Stimulated activated naive CD8-positive, alpha-beta T cell treated with anti-CD3 and anti-CD28 coated beads, Interleukin-15, amount 100 ng/mL, for 72 hours (primary cell): ENCODE measurements at regions not wholly inside any gene's neighbourhood (a gene's known extent, or its start where the extent isn't known, plus 50 kb on each side); places are given as distances from the start of the nearest gene placed in this dataset.
A peak's percentile ranks its signal among the peaks of the same experiment; 100 is the strongest.

Experiments used
- ATAC-seq: fragments of 150-1000 bp; cut with Tn5 transposase; 2 replicates; pipeline ENCODE4 v1.10.0; 2021; ENCODE audit warnings: mild to moderate bottlenecking, moderate library complexity
- DNase-seq, 2 donors: peaks; one replicate each; pipeline ENCODE4 v3.0.0; 2021 to 2022
- H3K27ac Mint-ChIP-seq, 2 donors: one replicate each; pipeline ENCODE4 v1.8.0; 2022; ENCODE audit warnings: mild to moderate bottlenecking in 2 of 2, mixed read lengths in 2 of 2, moderate library complexity in 2 of 2
- H3K27me3 Mint-ChIP-seq: one replicate; pipeline ENCODE4 v1.8.0; 2022; ENCODE audit warnings: mixed read lengths
- H3K4me1 Mint-ChIP-seq: one replicate; pipeline ENCODE4 v1.8.0; 2022; ENCODE audit warnings: mild to moderate bottlenecking, mixed read lengths
- H3K4me3 Mint-ChIP-seq, 2 donors: one replicate each; pipeline ENCODE4 v1.8.0; 2022; ENCODE audit warnings: mild to moderate bottlenecking in 2 of 2, mixed read lengths in 2 of 2, moderate library complexity in 1 of 2
- H3K9me3 Mint-ChIP-seq, 2 donors: one replicate each; pipeline ENCODE4 v1.8.0; 2022; ENCODE audit warnings: mixed read lengths in 2 of 2

DNA sequence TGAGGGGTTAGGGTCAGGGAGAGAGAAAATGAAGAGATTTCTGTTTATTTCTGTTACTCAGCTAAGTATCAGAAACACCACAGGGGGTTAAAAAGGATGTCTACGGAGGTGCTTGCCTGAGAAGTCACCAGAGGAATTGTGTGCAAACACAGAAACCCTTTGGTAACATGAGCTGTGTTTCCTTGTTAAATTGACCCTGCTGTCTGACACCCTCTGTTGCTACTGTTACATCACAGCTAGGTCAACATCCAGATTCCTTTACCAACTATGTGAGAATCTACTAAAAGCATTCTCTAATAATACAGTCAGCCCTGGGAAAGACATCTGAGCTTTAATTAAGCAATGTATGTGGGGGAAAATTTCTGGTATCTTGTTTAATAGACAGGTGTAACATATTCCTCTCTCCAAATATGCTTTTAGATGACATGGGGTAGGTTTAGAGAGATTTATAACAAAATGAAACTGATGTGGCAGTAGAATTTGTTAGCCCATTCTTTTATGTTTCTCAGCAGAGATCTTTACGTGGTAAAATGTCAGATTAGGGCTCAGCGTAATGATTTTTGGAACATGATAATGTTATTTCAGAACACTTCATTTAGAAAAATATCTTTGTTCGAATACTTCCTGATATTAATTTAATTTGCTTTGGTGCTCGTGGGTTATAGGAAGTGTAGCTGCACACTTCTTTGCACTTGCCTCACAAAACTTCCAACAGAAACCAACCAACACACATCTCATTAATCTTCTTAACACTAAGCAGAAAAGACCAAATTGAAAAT, 168.0 kb upstream of the AHR start:
- Mint-ChIP-seq H3K4me3 (peak overlapping the region in 1 of 2 donors; percentile 30), H3K9me3 (no peaks in the 10 kb centered on the region), H3K27ac (no peak overlapping the region), H3K4me1 (peaks cover 49% of the 10 kb centered on the region), H3K27me3 (no peaks in the 10 kb centered on the region)
- no peak for ATAC-seq
- DNase-seq: no peak

DNA sequence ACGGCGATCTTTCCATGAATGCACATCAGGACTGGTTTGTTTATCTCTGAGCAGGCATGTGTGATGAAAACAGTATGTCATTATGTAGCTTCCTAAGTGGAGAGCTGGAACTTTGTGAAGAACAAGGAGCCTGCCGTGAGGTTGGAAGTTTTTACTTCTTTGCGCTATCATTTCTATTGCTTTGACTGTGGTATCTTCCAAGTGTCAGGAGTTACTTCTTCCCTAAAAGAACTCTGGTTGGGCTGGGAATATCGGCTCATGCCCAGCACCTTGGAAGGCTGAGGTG, 167.4 kb upstream of the AHR start:
- H3K9me3 Mint-ChIP-seq: no peaks in the 10 kb centered on the region
- no peak overlapping the region for H3K27ac Mint-ChIP-seq
- no peak for DNase-seq
- no peaks in the 10 kb centered on the region for H3K27me3 Mint-ChIP-seq
- H3K4me3 Mint-ChIP-seq: no peak overlapping the region
- H3K4me1 Mint-ChIP-seq: peaks cover 52% of the 10 kb centered on the region
- no peak for ATAC-seq

GRCh38 chr7:17131983-17132655, 166.3 kb upstream of the AHR start:
- Mint-ChIP-seq H3K27ac (no peak overlapping the region), H3K4me1 (peaks cover 45% of the 10 kb centered on the region), H3K27me3 (no peaks in the 10 kb centered on the region), H3K4me3 (no peak overlapping the region), H3K9me3 (no peaks in the 10 kb centered on the region)
- DNase-seq (no peak), ATAC-seq (no peak)

DNA sequence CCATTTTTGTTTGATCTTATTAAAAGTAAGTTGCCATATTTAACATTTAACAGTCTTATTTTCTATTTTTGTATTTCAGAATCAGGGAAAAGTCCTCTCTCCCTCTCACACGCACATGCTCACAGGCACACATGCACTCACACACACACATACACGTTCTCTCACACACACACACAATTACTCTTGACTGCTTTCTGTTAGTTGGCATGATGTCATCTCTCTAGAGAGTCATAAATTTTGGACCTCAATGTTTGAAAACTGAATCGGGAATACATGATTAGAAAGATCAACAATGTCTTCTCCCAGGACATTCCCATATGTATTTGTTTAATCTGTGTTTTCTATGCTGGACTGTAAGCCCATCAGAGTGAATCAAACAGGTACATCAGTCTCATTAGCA, 165.7 kb upstream of the AHR start:
- no peak for ATAC-seq
- Mint-ChIP-seq H3K9me3 (no peaks in the 10 kb centered on the region), H3K27ac (no peak overlapping the region), H3K4me1 (peaks cover 44% of the 10 kb centered on the region), H3K27me3 (no peaks in the 10 kb centered on the region), H3K4me3 (no peak overlapping the region)
- DNase-seq: no peak

DNA sequence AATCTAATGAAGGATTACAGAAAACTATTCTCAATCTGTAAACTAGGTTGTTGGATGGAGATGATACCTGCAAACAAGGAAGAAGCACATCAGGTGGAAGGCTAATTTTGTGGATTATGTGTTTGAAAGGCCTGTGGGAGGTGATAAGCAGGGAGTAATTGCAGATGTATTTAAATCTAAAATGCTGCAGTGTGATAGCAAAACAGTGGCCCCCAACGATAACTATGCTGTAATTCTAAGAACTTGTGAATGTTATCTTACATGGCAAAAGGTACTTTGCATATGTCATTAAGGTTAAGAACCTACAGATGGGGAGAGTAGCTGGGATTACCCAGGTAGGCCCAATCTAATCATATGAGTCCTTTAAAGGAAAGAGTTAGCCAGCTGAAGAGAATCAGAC, 164.5 kb upstream of the AHR start:
- Mint-ChIP-seq H3K4me3 (no peak overlapping the region), H3K4me1 (peaks cover 53% of the 10 kb centered on the region), H3K27ac (no peak overlapping the region), H3K27me3 (no peaks in the 10 kb centered on the region), H3K9me3 (no peaks in the 10 kb centered on the region)
- ATAC-seq (no peak), DNase-seq (no peak)

- H3K27ac Mint-ChIP-seq: no peak overlapping the region
- H3K9me3 Mint-ChIP-seq: no peaks in the 10 kb centered on the region
- H3K27me3 Mint-ChIP-seq: no peaks in the 10 kb centered on the region
- H3K4me3 Mint-ChIP-seq: no peak overlapping the region
- H3K4me1 Mint-ChIP-seq: peaks cover 58% of the 10 kb centered on the region
- DNase-seq: no peak
- ATAC-seq: peak; percentile 54
Measured at GRCh38 chr7:17134786-17135185, 163.7 kb upstream of the AHR start.

DNA sequence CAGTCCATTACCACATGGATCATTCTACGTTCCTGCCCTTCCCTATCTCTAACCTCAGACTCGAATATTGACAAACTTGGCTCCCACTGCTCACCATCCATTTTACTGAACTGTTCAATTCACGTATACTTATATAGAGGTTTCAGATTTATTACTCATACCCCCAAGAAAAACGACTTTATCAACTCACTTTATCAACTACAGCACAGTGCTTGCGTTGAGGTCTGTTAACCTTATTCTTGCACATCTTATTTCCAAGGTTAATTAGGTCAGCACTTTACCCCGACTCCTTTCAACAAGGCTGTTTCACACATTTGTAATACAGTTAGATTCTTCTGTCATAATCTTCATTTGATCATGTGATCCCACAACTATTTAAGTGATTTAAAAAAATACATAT, 162.3 kb upstream of the AHR start:
- no peak for ATAC-seq
- H3K27me3 Mint-ChIP-seq: no peaks in the 10 kb centered on the region
- H3K27ac Mint-ChIP-seq: no peak overlapping the region
- no peak for DNase-seq
- no peak overlapping the region for H3K4me3 Mint-ChIP-seq
- no peaks in the 10 kb centered on the region for H3K9me3 Mint-ChIP-seq
- H3K4me1 Mint-ChIP-seq: peaks cover 61% of the 10 kb centered on the region

DNA sequence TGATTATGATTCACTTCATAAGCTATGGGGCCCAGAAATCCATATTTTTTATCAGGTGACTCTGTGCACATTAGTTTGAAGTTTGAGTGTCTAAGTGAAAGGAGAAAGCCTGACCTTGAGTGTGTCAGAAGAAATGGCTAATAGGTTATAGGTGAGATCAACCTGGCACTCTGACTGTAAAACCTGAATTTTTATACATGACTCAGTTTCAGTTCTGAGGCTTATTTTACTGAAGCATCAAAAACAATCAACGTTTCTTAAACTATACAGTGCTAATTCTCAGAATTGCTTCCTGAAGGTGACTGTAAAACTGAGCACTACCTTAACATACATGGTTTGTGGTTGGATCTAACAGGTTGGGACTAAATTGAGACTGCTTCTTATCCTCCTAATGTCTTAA, 159.4 kb upstream of the AHR start:
- Mint-ChIP-seq H3K4me3 (peak overlapping the region; percentile 65 to 67), H3K9me3 (no peaks in the 10 kb centered on the region), H3K27me3 (no peaks in the 10 kb centered on the region), H3K27ac (peak overlapping the region; percentile 71 to 94), H3K4me1 (peaks cover 85% of the 10 kb centered on the region)
- DNase-seq: no peak
- peak; percentile 94 for ATAC-seq

- ATAC-seq: no peak
- Mint-ChIP-seq H3K9me3 (no peaks in the 10 kb centered on the region), H3K27ac (peak overlapping the region in 1 of 2 donors; percentile 94), H3K27me3 (no peaks in the 10 kb centered on the region), H3K4me3 (no peak overlapping the region), H3K4me1 (peaks cover 85% of the 10 kb centered on the region)
- DNase-seq: no peak
Measured at GRCh38 chr7:17140406-17140805, 158.0 kb upstream of the AHR start.

- peak overlapping the region; percentile 49 to 65 for H3K4me3 Mint-ChIP-seq
- H3K4me1 Mint-ChIP-seq: peaks cover 76% of the 10 kb centered on the region
- no peaks in the 10 kb centered on the region for H3K9me3 Mint-ChIP-seq
- H3K27me3 Mint-ChIP-seq: no peaks in the 10 kb centered on the region
- H3K27ac Mint-ChIP-seq: peak overlapping the region; percentile 86 to 89
- ATAC-seq (no peak), DNase-seq (no peak)
Measured at GRCh38 chr7:17142831-17143541, 155.5 kb upstream of the AHR start.

DNA sequence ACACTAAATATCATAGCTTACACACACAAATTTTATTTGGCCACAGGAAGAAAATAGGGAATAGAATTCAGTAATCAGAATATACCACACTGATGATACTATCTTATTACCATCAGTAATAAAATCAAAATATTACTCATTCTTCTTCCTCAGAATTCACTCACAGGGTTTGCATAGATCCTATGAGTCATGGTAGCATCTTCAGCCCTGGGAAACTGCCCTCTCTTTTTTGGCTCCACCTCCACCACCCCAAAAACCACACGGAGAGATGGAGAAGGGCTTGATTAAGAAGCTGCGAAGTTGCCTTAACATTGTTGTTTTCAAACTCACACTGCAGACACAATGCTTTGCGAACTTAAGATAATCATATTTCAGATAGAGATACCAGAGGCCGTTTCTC, 154.1 kb upstream of the AHR start:
- ATAC-seq: peak; percentile 89
- no peaks in the 10 kb centered on the region for H3K27me3 Mint-ChIP-seq
- H3K4me1 Mint-ChIP-seq: peaks cover 68% of the 10 kb centered on the region
- peak overlapping the region; percentile 69 to 72 for H3K27ac Mint-ChIP-seq
- DNase-seq: peak; percentile 49 to 66
- peak overlapping the region; percentile 18 to 65 for H3K4me3 Mint-ChIP-seq
- H3K9me3 Mint-ChIP-seq: no peaks in the 10 kb centered on the region

DNA sequence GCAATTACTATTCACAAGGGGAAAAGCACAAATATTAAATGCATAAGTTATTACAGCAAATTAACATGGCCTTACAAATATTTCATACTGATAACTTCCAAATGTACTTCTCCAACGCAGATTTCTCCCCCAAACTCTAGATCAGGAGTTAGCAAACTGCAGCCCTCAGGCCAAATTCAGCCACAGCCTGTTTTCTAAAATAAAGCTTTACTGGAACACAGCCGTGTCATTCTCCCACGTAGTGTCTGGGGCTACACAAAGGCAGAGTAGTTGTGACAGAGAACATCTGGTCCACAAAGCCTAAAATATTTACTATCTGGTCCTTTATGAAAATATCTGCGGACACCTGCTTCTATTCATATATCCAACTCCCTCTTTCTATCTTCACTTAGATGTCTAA, 151.8 kb upstream of the AHR start:
- ATAC-seq (no peak), DNase-seq (no peak)
- Mint-ChIP-seq H3K27me3 (no peaks in the 10 kb centered on the region), H3K4me1 (peaks cover 65% of the 10 kb centered on the region), H3K4me3 (no peak overlapping the region), H3K9me3 (no peaks in the 10 kb centered on the region), H3K27ac (no peak overlapping the region)

DNA sequence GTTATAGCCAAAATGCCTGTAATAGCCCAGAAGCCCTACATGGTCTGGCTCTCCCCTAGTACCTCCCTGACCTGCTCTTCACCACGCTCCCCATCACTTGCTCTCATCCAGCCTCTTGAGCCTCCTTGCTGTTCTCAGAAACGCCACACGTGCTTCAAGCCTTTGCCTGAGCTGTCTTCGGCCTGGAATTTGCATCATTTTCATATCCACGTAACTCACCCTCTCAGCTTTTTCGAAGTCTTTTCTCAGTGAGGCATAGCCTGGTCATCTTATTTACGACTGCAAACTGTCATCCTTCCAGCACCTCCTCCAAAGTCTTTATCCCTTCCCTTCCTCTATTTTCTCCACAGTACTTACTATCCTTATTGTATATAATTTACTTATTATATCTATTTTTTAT, 151.0 kb upstream of the AHR start:
- H3K4me1 Mint-ChIP-seq: peaks cover 62% of the 10 kb centered on the region

DNA sequence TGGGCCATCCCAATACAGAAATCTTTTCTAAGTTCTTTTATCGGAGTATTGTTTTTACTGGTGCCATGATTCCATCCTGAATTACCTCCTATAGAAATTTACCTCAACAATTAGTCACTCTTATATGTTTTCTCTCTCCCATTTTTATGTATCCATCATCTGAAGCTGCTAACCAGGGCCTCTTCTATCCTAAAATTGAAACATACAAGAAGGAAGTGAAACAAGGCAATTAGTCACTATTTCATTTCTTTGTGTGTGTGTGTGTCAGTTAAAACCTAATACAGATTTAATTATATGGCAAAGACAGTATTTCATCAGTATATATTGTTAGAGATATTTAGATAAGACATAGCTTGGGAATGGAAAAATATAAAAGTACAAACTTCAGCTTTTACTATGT, 148.4 kb upstream of the AHR start:
- no peaks in the 10 kb centered on the region for H3K27me3 Mint-ChIP-seq
- H3K4me1 Mint-ChIP-seq: peaks cover 55% of the 10 kb centered on the region
- H3K27ac Mint-ChIP-seq: peak overlapping the region in 1 of 2 donors; percentile 29
- ATAC-seq: peak; percentile 42
- H3K4me3 Mint-ChIP-seq: peak overlapping the region in 1 of 2 donors; percentile 5
- no peaks in the 10 kb centered on the region for H3K9me3 Mint-ChIP-seq
- DNase-seq: no peak

More for the DNA sequence above, 151.0 kb upstream of the AHR start:
- no peak for ATAC-seq
- Mint-ChIP-seq H3K27me3 (no peaks in the 10 kb centered on the region), H3K4me3 (no peak overlapping the region), H3K9me3 (no peaks in the 10 kb centered on the region), H3K27ac (no peak overlapping the region)
- no peak for DNase-seq

GRCh38 chr7:17152721-17153120, 145.7 kb upstream of the AHR start:
- H3K27ac Mint-ChIP-seq: peak overlapping the region in 1 of 2 donors; percentile 52
- H3K9me3 Mint-ChIP-seq: no peaks in the 10 kb centered on the region
- no peak for ATAC-seq
- peaks cover 60% of the 10 kb centered on the region for H3K4me1 Mint-ChIP-seq
- H3K4me3 Mint-ChIP-seq: no peak overlapping the region
- H3K27me3 Mint-ChIP-seq: no peaks in the 10 kb centered on the region
- no peak for DNase-seq

DNA sequence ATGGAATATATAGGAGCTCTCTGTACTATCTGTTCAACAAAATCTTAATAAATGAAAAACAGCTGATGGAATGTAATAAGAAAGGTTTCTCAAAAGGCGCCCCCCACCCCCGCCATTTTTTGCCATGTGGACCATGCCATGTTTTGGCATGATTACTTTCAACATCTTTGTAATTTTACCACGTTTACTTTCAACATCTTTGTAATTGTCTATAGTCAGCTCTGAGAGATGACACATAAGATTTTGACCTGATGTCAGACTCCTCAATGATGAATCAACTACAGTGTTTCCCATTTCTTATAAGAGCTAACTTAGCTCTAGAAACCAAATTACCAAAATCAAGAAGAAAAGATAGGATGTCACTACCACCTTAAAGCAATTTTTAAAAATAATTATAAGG, 144.9 kb upstream of the AHR start:
- Mint-ChIP-seq H3K4me1 (peaks cover 68% of the 10 kb centered on the region), H3K27ac (no peak overlapping the region), H3K9me3 (no peaks in the 10 kb centered on the region), H3K4me3 (peak overlapping the region in 1 of 2 donors; percentile 46), H3K27me3 (no peaks in the 10 kb centered on the region)
- ATAC-seq (peak; percentile 82), DNase-seq (no peak)
